Transverse colon (tissue), 4 donors: ENCODE measurements at regions not wholly inside any gene's neighbourhood (a gene's known extent, or its start where the extent isn't known, plus 50 kb on each side); places are given as distances from the start of the nearest gene placed in this dataset.

Experiments
- DNase-seq: peaks from one replicate; pipeline ENCODE4 v3.0.0-alpha.2; 2019
- H3K27ac ChIP-seq, 4 donors: fragments of 200-600 bp; sonication (generic); 2 replicates each; pipeline ENCODE4 v1.5.1; 2016 to 2018; ENCODE audit warnings: inconsistent platforms in 4 of 4
- H3K27me3 ChIP-seq: fragments of 200-600 bp; sonication (generic); 2 replicates; pipeline ENCODE4 v1.5.1; 2017; ENCODE audit warnings: inconsistent platforms
- H3K36me3 ChIP-seq, 4 donors: fragments of 200-600 bp; sonication (generic); 2 replicates each; pipeline ENCODE4 v1.5.1; 2017 to 2019; ENCODE audit warnings: inconsistent platforms in 4 of 4
- H3K4me1 ChIP-seq, 4 donors: fragments of 200-600 bp; sonication (generic); 2 replicates each; pipeline ENCODE4 v1.5.1; 2017 to 2020; ENCODE audit warnings: inconsistent platforms in 4 of 4
- H3K4me3 ChIP-seq, 4 donors: fragments of 200-600 bp; sonication (generic); 1 replicate in 1 of 4; 2 replicates in 3 of 4; pipeline versions ENCODE4 v1.5.1 to v1.6.1; 2017 to 2019; ENCODE audit warnings: inconsistent platforms in 4 of 4
- H3K9me3 ChIP-seq, 2 donors: fragments of 200-600 bp; sonication (generic); 2 replicates each; pipeline ENCODE4 v1.5.1; 2017 to 2019; ENCODE audit warnings: inconsistent platforms in 2 of 2
- EP300 ChIP-seq: sonication (generic); formaldehyde crosslinking; IDR thresholded peaks from one replicate; pipeline ENCODE4 v1.6.1; 2017; ENCODE audit warnings: antibody characterized with exemption, low read depth
- POLR2A ChIP-seq: fragments of 450-650 bp; IDR thresholded peaks from one replicate; pipeline ENCODE4 v1.6.1; 2016; ENCODE audit warnings: antibody characterized with exemption, mild to moderate bottlenecking, moderate library complexity
- POLR2AphosphoS5 ChIP-seq, 3 donors: sonication (generic); formaldehyde crosslinking; IDR thresholded peaks; one replicate each; pipeline ENCODE4 v1.6.1; 2016; ENCODE audit warnings: antibody characterized with exemption in 3 of 3
- WGBS, 2 donors: methylation state at CpG; one replicate each; pipeline ENCODE4 v1.1.5; 2018; ENCODE audit warnings: low coverage in 1 of 2; 5-methylcytosine and 5-hydroxymethylcytosine counted together
- in situ Hi-C, 4 donors: fragments of 200-750 bp; cut with MboI; loops; one replicate each; pipeline versions ENCODE4 v1.15.0 to v1.15.1; 2017; ENCODE audit warnings: low sequenced_read_pairs in 3 of 4, low pct_ligation_motif_present in 1 of 4, low pct_unique_long_range_greater_than_20kb in 1 of 4
- intact Hi-C: fragments of 100-400 bp; cut with DNase I; formaldehyde crosslinking; loops from one replicate; pipeline ENCODE4 v1.15.1; 2023; ENCODE audit warnings: low total_unique reads
- TF ChIP-seq, protein P1 (sequence below), 5 experiments: fragments of 200-600 bp in 3 of 5; fragments of 450-650 bp in 2 of 5; sonication (generic) in 3 of 5; IDR thresholded peaks; 1 replicate in 2 of 5; 2 replicates in 3 of 5; pipeline ENCODE4 v1.5.1; 2016 to 2017; ENCODE audit warnings: antibody characterized with exemption in 5 of 5, inconsistent platforms in 3 of 5, mild to moderate bottlenecking in 2 of 5, moderate library complexity in 1 of 5

DNA sequence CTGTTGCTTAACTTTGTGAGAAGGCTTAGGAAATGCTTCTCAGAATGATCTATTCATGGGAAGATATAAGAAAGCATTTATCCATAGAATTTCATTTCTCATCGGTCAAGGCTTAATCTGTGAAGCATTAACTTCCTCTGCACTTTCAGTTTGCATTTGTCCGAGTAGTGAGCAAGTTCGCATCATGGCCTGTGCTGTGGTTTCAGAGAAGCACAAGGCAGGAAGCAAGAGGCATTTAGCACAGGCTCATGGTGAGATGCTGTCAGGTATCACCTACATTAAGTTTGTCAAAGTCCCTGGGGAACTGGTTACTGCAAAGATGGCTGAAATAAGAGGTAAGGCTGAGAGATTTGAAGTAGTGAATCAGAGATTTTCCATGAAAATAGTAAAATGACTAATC lies 244.9 kb downstream of the NAP1L3 start:
- Histone ChIP-seq H3K27ac (no peak overlapping the region), H3K36me3 (no peaks in the 10 kb centered on the region), H3K9me3 (no peaks in the 10 kb centered on the region), H3K4me3 (no peak overlapping the region), H3K4me1 (no peaks in the 10 kb centered on the region), H3K27me3 (no peaks in the 10 kb centered on the region)
- in situ Hi-C loops (no loop called here), intact Hi-C loops (no loop called here)
- TF ChIP-seq POLR2AphosphoS5 (IDR thresholded peaks at IDR 0.05) (no peak), EP300 (no peak)
- TF ChIP-seq, protein P1, sequence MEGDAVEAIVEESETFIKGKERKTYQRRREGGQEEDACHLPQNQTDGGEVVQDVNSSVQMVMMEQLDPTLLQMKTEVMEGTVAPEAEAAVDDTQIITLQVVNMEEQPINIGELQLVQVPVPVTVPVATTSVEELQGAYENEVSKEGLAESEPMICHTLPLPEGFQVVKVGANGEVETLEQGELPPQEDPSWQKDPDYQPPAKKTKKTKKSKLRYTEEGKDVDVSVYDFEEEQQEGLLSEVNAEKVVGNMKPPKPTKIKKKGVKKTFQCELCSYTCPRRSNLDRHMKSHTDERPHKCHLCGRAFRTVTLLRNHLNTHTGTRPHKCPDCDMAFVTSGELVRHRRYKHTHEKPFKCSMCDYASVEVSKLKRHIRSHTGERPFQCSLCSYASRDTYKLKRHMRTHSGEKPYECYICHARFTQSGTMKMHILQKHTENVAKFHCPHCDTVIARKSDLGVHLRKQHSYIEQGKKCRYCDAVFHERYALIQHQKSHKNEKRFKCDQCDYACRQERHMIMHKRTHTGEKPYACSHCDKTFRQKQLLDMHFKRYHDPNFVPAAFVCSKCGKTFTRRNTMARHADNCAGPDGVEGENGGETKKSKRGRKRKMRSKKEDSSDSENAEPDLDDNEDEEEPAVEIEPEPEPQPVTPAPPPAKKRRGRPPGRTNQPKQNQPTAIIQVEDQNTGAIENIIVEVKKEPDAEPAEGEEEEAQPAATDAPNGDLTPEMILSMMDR (IDR thresholded peaks at IDR 0.05) = no peak
- no peak for DNase-seq
- 87% methylated on average over 3 of the region's 3 CpGs; no CpG with 5 or more reads in 1 of the 2 donors for WGBS, 2 donors

DNA sequence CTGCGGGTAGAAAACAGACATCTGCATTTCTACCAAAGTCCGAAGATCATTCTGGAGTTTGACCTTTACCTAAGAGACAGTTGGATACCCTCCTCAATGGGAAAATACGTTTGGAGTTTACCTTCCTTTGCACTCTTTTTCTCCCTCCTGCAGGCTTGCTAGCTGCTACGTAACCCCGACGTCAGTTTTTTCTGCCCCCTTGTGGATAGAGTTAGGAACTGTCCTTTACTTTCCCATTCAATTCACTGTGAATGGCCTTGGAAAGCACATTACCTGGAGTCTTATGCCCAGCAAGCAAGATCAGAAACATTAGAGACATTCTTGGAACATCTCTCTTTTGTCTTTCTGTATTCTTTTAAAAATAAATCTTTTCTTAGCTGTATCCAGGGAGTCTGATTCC lies 250.7 kb downstream of the NAP1L3 start:
- Histone ChIP-seq H3K4me1 (no peaks in the 10 kb centered on the region), H3K27ac (no peak overlapping the region), H3K36me3 (no peaks in the 10 kb centered on the region), H3K4me3 (no peak overlapping the region), H3K27me3 (no peaks in the 10 kb centered on the region), H3K9me3 (no peaks in the 10 kb centered on the region)
- intact Hi-C loops (no loop called here), in situ Hi-C loops (no loop called here)
- TF ChIP-seq, protein P1 (IDR thresholded peaks at IDR 0.05) = peak; percentile 22 to 48 (median 36)
- no peak for TF ChIP-seq EP300
- no peak for DNase-seq
- 11 to 25% methylated on average over 2 to 6 of the region's 6 CpGs for WGBS, 2 donors

DNA sequence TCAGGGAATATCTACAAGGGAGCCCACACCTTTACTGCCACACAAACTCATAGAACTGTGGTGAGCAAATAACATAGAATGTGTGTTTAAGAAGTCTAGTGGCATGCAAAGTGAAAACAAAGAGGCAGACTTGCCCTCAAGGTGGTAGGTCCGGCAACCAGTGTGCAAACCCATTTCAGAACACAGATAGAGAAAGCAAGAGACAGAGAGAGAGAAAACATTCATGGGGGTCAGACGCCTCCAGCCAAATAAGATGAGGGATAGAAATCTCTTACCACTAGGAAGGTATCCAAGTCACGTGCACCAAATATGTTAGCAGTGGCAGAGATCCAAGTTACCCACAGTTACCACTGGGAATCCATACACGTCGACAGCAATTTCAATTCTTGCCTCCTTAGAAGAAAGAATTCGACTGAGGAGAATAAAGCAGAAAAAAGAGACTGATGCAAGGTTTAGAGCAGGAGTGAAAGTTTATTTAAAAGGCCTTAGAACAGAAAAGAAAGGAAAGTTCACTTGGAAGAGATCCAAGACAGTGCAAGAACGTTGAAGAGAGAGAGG lies 252.8 kb downstream of the NAP1L3 start:
- TF ChIP-seq POLR2AphosphoS5 (IDR thresholded peaks at IDR 0.05) (no peak), EP300 (no peak), POLR2A (no peak)
- TF ChIP-seq, protein P1 (IDR thresholded peaks at IDR 0.05) = no peak
- intact Hi-C loops = no loop called here
- in situ Hi-C loops = no loop called here
- Histone ChIP-seq H3K4me3 (no peak overlapping the region), H3K27ac (no peak overlapping the region), H3K9me3 (no peaks in the 10 kb centered on the region), H3K4me1 (no peaks in the 10 kb centered on the region), H3K36me3 (no peaks in the 10 kb centered on the region), H3K27me3 (no peaks in the 10 kb centered on the region)
- 0 to 36% methylated on average over 1 to 7 of the region's 7 CpGs for WGBS, 2 donors
- no peak for DNase-seq

DNA sequence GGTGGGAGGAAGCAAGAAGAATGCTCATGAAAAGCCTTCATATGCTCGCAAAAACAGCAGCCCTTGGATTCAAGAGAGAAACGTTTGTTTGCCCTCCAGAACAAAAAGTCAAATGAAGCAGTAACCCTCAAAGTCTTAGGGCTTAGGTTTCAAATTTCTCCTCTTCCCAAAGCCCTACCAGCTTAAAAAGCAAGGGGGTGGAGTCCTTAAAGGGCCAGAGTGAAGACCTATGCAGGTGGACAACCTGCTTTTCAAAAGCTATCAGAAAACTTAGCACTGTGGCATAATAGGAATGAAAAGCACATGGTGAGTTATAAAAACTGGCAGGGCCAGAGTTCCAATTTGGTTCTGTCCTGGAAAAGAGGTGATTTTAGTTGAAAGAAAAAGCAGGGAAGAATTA lies 253.3 kb downstream of the NAP1L3 start:
- H3K27ac ChIP-seq = no peak overlapping the region
- WGBS, 2 donors = 35% methylated on average over 2 of the region's 2 CpGs; no CpG with 5 or more reads in 1 of the 2 donors

More for the DNA sequence above, 253.3 kb downstream of the NAP1L3 start:
- Histone ChIP-seq H3K4me3 (no peak overlapping the region), H3K36me3 (no peaks in the 10 kb centered on the region), H3K27me3 (no peaks in the 10 kb centered on the region), H3K9me3 (no peaks in the 10 kb centered on the region), H3K4me1 (no peaks in the 10 kb centered on the region)
- TF ChIP-seq POLR2A (no peak), POLR2AphosphoS5 (IDR thresholded peaks at IDR 0.05) (no peak), EP300 (no peak)
- TF ChIP-seq, protein P1 (IDR thresholded peaks at IDR 0.05) = no peak
- intact Hi-C loops (no loop called here), in situ Hi-C loops (no loop called here)
- DNase-seq = no peak
